Glutamatergic neuron (in vitro differentiated cells): ENCODE measurements at regions not wholly inside any gene's neighbourhood (a gene's known extent, or its start where the extent isn't known, plus 50 kb on each side); places are given as distances from the start of the nearest gene placed in this dataset.

Experiments used
- DNase-seq: peaks from one replicate; pipeline ENCODE4 v3.0.0; 2022
- H3K27ac Mint-ChIP-seq: one replicate; pipeline ENCODE4 v1.8.0; 2020; ENCODE audit warnings: mild to moderate bottlenecking, mixed read lengths, inconsistent platforms; ENCODE audit not compliant: unreplicated experiment
- H3K27me3 Mint-ChIP-seq: one replicate; pipeline ENCODE4 v1.8.0; 2020; ENCODE audit warnings: mild to moderate bottlenecking, moderate library complexity, mixed read lengths, inconsistent platforms; ENCODE audit not compliant: unreplicated experiment
- H3K36me3 Mint-ChIP-seq: one replicate; pipeline ENCODE4 v1.8.0; 2020; ENCODE audit warnings: mild to moderate bottlenecking, mixed read lengths, inconsistent platforms; ENCODE audit not compliant: unreplicated experiment
- H3K4me1 Mint-ChIP-seq: one replicate; pipeline ENCODE4 v1.8.0; 2020; ENCODE audit warnings: mild to moderate bottlenecking, low read depth, mixed read lengths, inconsistent platforms; ENCODE audit not compliant: unreplicated experiment
- H3K4me3 Mint-ChIP-seq: one replicate; pipeline ENCODE4 v1.8.0; 2020; ENCODE audit warnings: mild to moderate bottlenecking, mixed read lengths, inconsistent platforms; ENCODE audit not compliant: unreplicated experiment
- H3K9me3 Mint-ChIP-seq: one replicate; pipeline ENCODE4 v1.8.0; 2020; ENCODE audit warnings: mild to moderate bottlenecking, moderate library complexity, mixed read lengths, inconsistent platforms; ENCODE audit not compliant: unreplicated experiment
- TF ChIP-seq, protein P1 (sequence below): fragments of 200-600 bp; sonication (generic); IDR thresholded peaks from one replicate; pipeline ENCODE4 v1.5.0; 2021; ENCODE audit not compliant: partially characterized antibody, unreplicated experiment

DNA sequence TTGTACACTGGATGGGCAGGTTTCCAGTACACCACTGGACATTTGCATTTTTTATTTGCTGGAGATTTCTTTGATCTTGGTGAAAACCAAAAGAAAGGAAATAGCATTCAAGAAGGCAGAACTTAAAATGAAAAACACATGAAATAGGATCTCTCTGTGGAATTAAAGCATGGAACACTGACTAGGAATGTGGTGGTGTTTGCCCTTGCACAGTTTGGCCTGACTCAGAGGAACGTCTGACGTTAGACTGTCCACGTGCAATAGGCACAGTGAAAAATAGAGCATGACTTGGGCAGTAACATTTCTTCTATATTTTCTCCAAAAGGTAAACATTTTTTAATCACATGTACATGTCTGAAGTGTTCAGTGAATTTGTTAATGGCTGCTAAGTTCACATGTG is 474.1 kb upstream of the PRICKLE1 start:
- no peaks in the 10 kb centered on the region for H3K36me3 Mint-ChIP-seq
- H3K9me3 Mint-ChIP-seq = no peaks in the 10 kb centered on the region
- H3K27me3 Mint-ChIP-seq = no peaks in the 10 kb centered on the region
- H3K27ac Mint-ChIP-seq = no peak overlapping the region
- no peak overlapping the region for H3K4me3 Mint-ChIP-seq
- TF ChIP-seq, protein P1, sequence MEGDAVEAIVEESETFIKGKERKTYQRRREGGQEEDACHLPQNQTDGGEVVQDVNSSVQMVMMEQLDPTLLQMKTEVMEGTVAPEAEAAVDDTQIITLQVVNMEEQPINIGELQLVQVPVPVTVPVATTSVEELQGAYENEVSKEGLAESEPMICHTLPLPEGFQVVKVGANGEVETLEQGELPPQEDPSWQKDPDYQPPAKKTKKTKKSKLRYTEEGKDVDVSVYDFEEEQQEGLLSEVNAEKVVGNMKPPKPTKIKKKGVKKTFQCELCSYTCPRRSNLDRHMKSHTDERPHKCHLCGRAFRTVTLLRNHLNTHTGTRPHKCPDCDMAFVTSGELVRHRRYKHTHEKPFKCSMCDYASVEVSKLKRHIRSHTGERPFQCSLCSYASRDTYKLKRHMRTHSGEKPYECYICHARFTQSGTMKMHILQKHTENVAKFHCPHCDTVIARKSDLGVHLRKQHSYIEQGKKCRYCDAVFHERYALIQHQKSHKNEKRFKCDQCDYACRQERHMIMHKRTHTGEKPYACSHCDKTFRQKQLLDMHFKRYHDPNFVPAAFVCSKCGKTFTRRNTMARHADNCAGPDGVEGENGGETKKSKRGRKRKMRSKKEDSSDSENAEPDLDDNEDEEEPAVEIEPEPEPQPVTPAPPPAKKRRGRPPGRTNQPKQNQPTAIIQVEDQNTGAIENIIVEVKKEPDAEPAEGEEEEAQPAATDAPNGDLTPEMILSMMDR = no peak
- peaks cover 4% of the 10 kb centered on the region for H3K4me1 Mint-ChIP-seq
- no peak for DNase-seq

DNA sequence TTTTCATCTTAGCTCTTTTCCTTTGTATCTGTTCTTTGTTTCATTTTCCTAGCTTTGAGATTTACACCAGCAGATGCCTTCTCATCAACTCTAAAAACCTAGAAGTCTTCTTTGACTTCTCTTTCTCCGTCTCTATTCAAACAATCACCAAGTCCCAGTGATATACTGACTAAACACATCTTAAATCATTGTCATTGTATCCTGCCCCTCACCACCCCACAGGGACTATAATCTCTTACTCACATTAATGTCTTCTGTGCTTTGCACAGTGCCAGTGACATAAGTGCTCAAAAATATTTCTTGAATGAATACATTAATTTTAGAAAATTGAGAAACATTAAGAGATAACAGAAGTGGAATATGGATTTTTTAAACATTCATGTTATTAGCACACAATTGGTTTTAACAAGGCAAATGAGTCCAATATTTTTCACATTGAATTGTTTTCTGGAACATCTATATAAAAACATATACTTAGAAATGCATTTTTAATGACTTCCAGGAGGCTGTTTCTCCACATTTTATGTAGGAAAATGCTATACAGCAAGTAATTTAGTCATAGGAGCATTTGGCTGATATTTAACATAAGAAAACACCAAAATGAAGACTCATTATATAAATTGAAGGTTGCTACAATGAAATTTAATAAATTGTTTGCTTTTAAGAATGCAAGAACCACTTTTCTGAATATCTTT is 472.8 kb upstream of the PRICKLE1 start:
- no peak overlapping the region for H3K27ac Mint-ChIP-seq
- no peaks in the 10 kb centered on the region for H3K27me3 Mint-ChIP-seq
- H3K4me1 Mint-ChIP-seq = peaks cover 4% of the 10 kb centered on the region
- TF ChIP-seq, protein P1 = no peak
- DNase-seq = no peak
- no peaks in the 10 kb centered on the region for H3K9me3 Mint-ChIP-seq
- no peaks in the 10 kb centered on the region for H3K36me3 Mint-ChIP-seq
- no peak overlapping the region for H3K4me3 Mint-ChIP-seq

DNA sequence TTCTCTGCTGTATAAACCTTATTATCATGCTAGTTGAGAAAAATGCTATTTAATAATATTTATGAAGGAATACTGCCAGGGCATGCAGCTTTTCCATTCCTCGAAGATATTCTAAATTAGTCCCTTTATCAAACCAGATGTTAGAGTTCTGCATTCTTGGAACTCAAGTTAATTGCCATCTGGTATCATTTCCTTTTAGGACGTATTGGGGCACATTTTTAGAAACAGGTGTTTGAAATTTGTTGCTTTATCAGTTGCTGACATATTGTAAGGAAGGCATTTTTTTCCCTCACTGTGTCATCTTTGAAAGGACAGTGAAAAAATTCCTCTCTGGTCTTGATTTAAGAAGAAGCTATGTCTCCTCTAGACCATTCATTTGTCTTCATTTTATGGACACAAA is 471.2 kb upstream of the PRICKLE1 start:
- DNase-seq = no peak
- Mint-ChIP-seq H3K27ac (no peak overlapping the region), H3K9me3 (no peaks in the 10 kb centered on the region), H3K36me3 (no peaks in the 10 kb centered on the region), H3K4me3 (no peak overlapping the region), H3K27me3 (no peaks in the 10 kb centered on the region), H3K4me1 (no peaks in the 10 kb centered on the region)
- TF ChIP-seq, protein P1 = no peak

DNA sequence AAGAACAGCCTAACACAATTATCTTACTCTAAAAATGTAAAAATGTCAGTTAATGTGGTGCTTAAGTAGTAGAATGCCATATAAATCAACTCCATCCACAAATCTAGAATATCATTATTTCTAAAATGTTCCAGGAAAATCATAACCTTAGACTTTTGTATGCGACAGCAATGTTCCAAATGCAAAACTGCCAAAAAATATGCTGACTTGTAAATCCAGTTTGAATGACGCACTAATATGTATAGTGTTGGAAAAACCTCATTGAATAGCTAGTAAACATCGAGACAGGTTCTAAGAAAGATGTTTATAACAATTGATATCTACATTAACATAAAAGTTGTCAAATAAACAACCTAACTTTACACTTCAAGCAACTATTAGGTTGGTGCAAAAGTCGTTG is 469.1 kb upstream of the PRICKLE1 start:
- Mint-ChIP-seq H3K27ac (no peak overlapping the region), H3K4me1 (no peaks in the 10 kb centered on the region), H3K27me3 (no peaks in the 10 kb centered on the region), H3K4me3 (no peak overlapping the region), H3K36me3 (no peaks in the 10 kb centered on the region), H3K9me3 (no peaks in the 10 kb centered on the region)
- no peak for DNase-seq
- TF ChIP-seq, protein P1 = no peak

DNA sequence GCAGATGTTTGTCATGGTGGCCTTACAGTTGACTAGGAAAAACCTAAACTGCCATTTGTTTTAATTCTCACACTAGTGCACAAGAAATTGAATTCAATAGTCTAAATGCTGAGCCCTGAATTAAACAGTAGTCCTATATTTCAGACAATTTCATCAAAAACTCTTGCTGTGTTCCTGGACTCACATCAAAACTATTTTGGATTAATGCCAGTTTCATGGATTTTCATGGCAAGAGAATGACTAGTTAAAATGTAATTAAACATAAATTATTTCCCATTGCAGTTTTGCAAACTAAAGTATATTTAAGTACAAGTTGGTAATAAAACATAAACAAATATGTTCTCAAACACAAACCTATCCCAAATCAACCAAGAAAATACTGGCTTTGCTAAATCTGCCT is 468.0 kb upstream of the PRICKLE1 start:
- Mint-ChIP-seq H3K27ac (no peak overlapping the region), H3K4me1 (no peaks in the 10 kb centered on the region), H3K27me3 (no peaks in the 10 kb centered on the region), H3K36me3 (no peaks in the 10 kb centered on the region), H3K9me3 (no peaks in the 10 kb centered on the region), H3K4me3 (no peak overlapping the region)
- TF ChIP-seq, protein P1 = no peak
- no peak for DNase-seq
